H1 (cell line): ENCODE measurements at regions not wholly inside any gene's neighbourhood (a gene's known extent, or its start where the extent isn't known, plus 50 kb on each side); places are given as distances from the start of the nearest gene placed in this dataset.

ENCODE experiments used
- CTCF ChIA-PET: fragments of 300-600 bp; sonication (Branson Sonifier 250); formaldehyde crosslinking; loops from one replicate; lab custom pipeline; 2021; ENCODE audit not compliant: partially characterized antibody; lab: Charles Lee
- POLR2A ChIA-PET: fragments of 300-600 bp; sonication (Branson Sonifier 250); formaldehyde crosslinking; loops from one replicate; lab custom pipeline; 2021; ENCODE audit warnings: inconsistent platforms; ENCODE audit not compliant: partially characterized antibody; lab: Charles Lee
- DNase-seq, 2 experiments: peaks; one replicate each; pipeline versions ENCODE4 v3.0.0 to v3.0.0-alpha.2; 2010 to 2022; ENCODE audit warnings: low spot score in 2 of 2, low read depth in 1 of 2, mixed read lengths in 1 of 2
- FAIRE-seq: peaks from 2 replicates; lab custom pipeline; 2011; peaks lifted over from hg19 to GRCh38; lab: Jason Lieb, UNC
- H2AFZ ChIP-seq: 2 replicates; pipeline ENCODE4 v1.8.1; 2012; ENCODE audit warnings: low read length, inconsistent platforms
- H2AK5ac ChIP-seq: 2 replicates; pipeline ENCODE4 v1.6.1; 2013; ENCODE audit warnings: low read depth, low read length
- H2BK120ac ChIP-seq: replicated peaks from 2 replicates; pipeline ENCODE3; 2013; ENCODE audit warnings: low read depth, low read length, inconsistent platforms
- H2BK12ac ChIP-seq: 2 replicates; pipeline ENCODE4 v1.6.1; 2013; ENCODE audit warnings: low read depth, low read length
- H2BK15ac ChIP-seq: 2 replicates; pipeline ENCODE4 v1.6.1; 2013; ENCODE audit warnings: low read length
- H2BK20ac ChIP-seq: 2 replicates; pipeline ENCODE4 v1.6.1; 2013; ENCODE audit warnings: low read length
- H2BK5ac ChIP-seq: 2 replicates; pipeline ENCODE4 v1.6.1; 2013; ENCODE audit warnings: low read depth, low read length
- H3K14ac ChIP-seq: 2 replicates; pipeline ENCODE4 v1.6.1; 2013; ENCODE audit warnings: inconsistent platforms; ENCODE audit not compliant: insufficient read length
- H3K18ac ChIP-seq: 2 replicates; pipeline ENCODE4 v1.6.1; 2013; ENCODE audit warnings: low read length; ENCODE audit errors: extremely low read depth
- H3K23ac ChIP-seq: 2 replicates; pipeline ENCODE4 v1.6.1; 2013; ENCODE audit warnings: inconsistent platforms; ENCODE audit not compliant: insufficient read length
- H3K23me2 ChIP-seq: 2 replicates; pipeline ENCODE4 v1.6.1; 2013; ENCODE audit warnings: low read depth, low read length
- H3K27ac ChIP-seq: 2 replicates; pipeline ENCODE4 v1.6.1; 2011; ENCODE audit warnings: low read depth, low read length, inconsistent platforms
- H3K27me3 ChIP-seq, 4 experiments: replicated peaks in 1 of 4; 1 replicate in 1 of 4; 2 replicates in 3 of 4; pipeline versions ENCODE4 v1.6.1 to v1.8.1; 2011 to 2013; ENCODE audit warnings: low read length in 3 of 4, mild to moderate bottlenecking in 3 of 4, inconsistent platforms in 2 of 4, mixed read lengths in 2 of 4, moderate library complexity in 1 of 4; ENCODE audit not compliant: control insufficient read depth in 3 of 4, insufficient read depth in 3 of 4; ENCODE audit errors: extremely low read depth in 1 of 4
- H3K36me3 ChIP-seq, 4 experiments: 2 replicates each; pipeline versions ENCODE4 v1.6.1 to v1.8.1; 2011 to 2013; ENCODE audit warnings: mild to moderate bottlenecking in 4 of 4, low read length in 3 of 4, moderate library complexity in 2 of 4, control low read depth in 1 of 4, inconsistent platforms in 1 of 4; ENCODE audit not compliant: insufficient read depth in 4 of 4, control insufficient read depth in 2 of 4
- H3K4ac ChIP-seq: replicated peaks from 2 replicates; pipeline ENCODE3; 2013; ENCODE audit warnings: low read length, low read depth, mixed read lengths, inconsistent platforms; ENCODE audit not compliant: insufficient read length
- H3K4me1 ChIP-seq, 4 experiments: replicated peaks in 1 of 4; 1 replicate in 1 of 4; 2 replicates in 3 of 4; pipeline versions ENCODE4 v1.6.1 to v1.8.1; 2011 to 2013; ENCODE audit warnings: low read length in 3 of 4, inconsistent platforms in 2 of 4, mixed read lengths in 1 of 4; ENCODE audit not compliant: insufficient read depth in 4 of 4, control insufficient read depth in 3 of 4
- H3K4me2 ChIP-seq, 2 experiments: 2 replicates each; pipeline versions ENCODE4 v1.6.1 to v1.8.1; 2011 to 2013; ENCODE audit warnings: low read depth in 2 of 2, low read length in 2 of 2, control low read depth in 1 of 2, inconsistent platforms in 1 of 2, mild to moderate bottlenecking in 1 of 2; ENCODE audit not compliant: insufficient read depth in 1 of 2
- H3K4me3 ChIP-seq, 4 experiments: fragments of 200-600, 300-600 bp in 1 of 4; sonication (generic), shearing (Covaris generic), sonication (Bioruptor Twin) in 1 of 4; 2 replicates each; pipeline versions ENCODE4 v1.5.1 to v1.8.1; 2011 to 2016; ENCODE audit warnings: low read length in 4 of 4, low read depth in 3 of 4, control low read depth in 2 of 4, inconsistent platforms in 2 of 4, mild to moderate bottlenecking in 2 of 4, mixed read lengths in 1 of 4, moderate library complexity in 1 of 4; ENCODE audit not compliant: insufficient read depth in 2 of 4; ENCODE audit errors: extremely low read depth in 1 of 4
- H3K56ac ChIP-seq: replicated peaks from 2 replicates; pipeline ENCODE3; 2013; ENCODE audit warnings: low read depth, mild to moderate bottlenecking, mixed read lengths, low read length, inconsistent platforms; ENCODE audit not compliant: insufficient read length
- H3K79me1 ChIP-seq: 2 replicates; pipeline ENCODE4 v1.6.1; 2013; ENCODE audit warnings: low read depth, low read length, control low read depth
- H3K79me2 ChIP-seq, 2 experiments: 2 replicates each; pipeline versions ENCODE4 v1.6.1 to v1.8.1; 2012 to 2013; ENCODE audit warnings: low read length in 2 of 2, mild to moderate bottlenecking in 2 of 2, inconsistent platforms in 1 of 2; ENCODE audit not compliant: insufficient read depth in 2 of 2, control insufficient read depth in 1 of 2
- H3K9ac ChIP-seq, 4 experiments: replicated peaks in 1 of 4; 1 replicate in 1 of 4; 2 replicates in 3 of 4; pipeline versions ENCODE4 v1.6.1 to v1.8.1; 2011 to 2013; ENCODE audit warnings: low read depth in 3 of 4, low read length in 3 of 4, control low read depth in 2 of 4, mild to moderate bottlenecking in 2 of 4, moderate library complexity in 2 of 4, inconsistent platforms in 1 of 4; ENCODE audit errors: extremely low read depth in 1 of 4
- H3K9me3 ChIP-seq, 2 experiments: 2 replicates each; pipeline versions ENCODE4 v1.6.1 to v1.8.1; 2012 to 2013; ENCODE audit warnings: mild to moderate bottlenecking in 2 of 2, moderate library complexity in 2 of 2, control low read depth in 1 of 2, inconsistent platforms in 1 of 2, low read depth in 1 of 2, low read length in 1 of 2, mixed read lengths in 1 of 2; ENCODE audit not compliant: insufficient read depth in 2 of 2
- H4K20me1 ChIP-seq, 2 experiments: replicated peaks in 1 of 2; 2 replicates each; pipeline versions ENCODE3 to v1.8.1; 2011 to 2013; ENCODE audit warnings: inconsistent platforms in 2 of 2, low read length in 2 of 2, mild to moderate bottlenecking in 1 of 2; ENCODE audit not compliant: insufficient read depth in 2 of 2, control insufficient read depth in 1 of 2
- H4K5ac ChIP-seq: 2 replicates; pipeline ENCODE4 v1.6.1; 2013; ENCODE audit warnings: low read length, low read depth, mixed read lengths, inconsistent platforms; ENCODE audit not compliant: insufficient read length
- H4K8ac ChIP-seq: 2 replicates; pipeline ENCODE4 v1.8.0; 2013; ENCODE audit warnings: mild to moderate bottlenecking, moderate library complexity, low read length, inconsistent platforms; ENCODE audit not compliant: insufficient read depth; ENCODE audit errors: extremely low read depth
- H4K91ac ChIP-seq: replicated peaks from 2 replicates; pipeline ENCODE3; 2013; ENCODE audit warnings: low read length, mixed read lengths, inconsistent platforms; ENCODE audit not compliant: insufficient read length
- CTBP2 ChIP-seq: IDR thresholded peaks from 2 replicates; pipeline ENCODE4 v1.7.0; 2011; ENCODE audit warnings: borderline replicate concordance, mild to moderate bottlenecking, moderate library complexity, mixed read lengths, low read length; ENCODE audit not compliant: insufficient read depth, insufficient read length
- JUN ChIP-seq: IDR thresholded peaks from 2 replicates; pipeline ENCODE4 v1.6.1; 2011; ENCODE audit warnings: low read depth, mild to moderate bottlenecking, improper control_type of control experiment, low read length
- MAFK ChIP-seq: IDR thresholded peaks from 2 replicates; pipeline ENCODE4 v1.6.1; 2012; ENCODE audit warnings: low read depth, mild to moderate bottlenecking, improper control_type of control experiment, low read length
- WGBS, 2 experiments: shearing (Covaris generic) in 1 of 2; methylation state at CpG; one replicate each; pipeline versions ENCODE4 v1.1.6 to v1.1.7; 2013 to 2015; ENCODE audit warnings: low lambda C conversion rate in 2 of 2, mixed read lengths in 2 of 2, inconsistent platforms in 1 of 2, low coverage in 1 of 2, missing lambda C conversion rate in 1 of 2; ENCODE audit not compliant: insufficient replicate concordance in 2 of 2, insufficient coverage in 1 of 2, insufficient read length in 1 of 2; ENCODE audit errors: extremely low coverage in 1 of 2, missing lambda C conversion rate in 1 of 2; 5-methylcytosine and 5-hydroxymethylcytosine counted together

DNA sequence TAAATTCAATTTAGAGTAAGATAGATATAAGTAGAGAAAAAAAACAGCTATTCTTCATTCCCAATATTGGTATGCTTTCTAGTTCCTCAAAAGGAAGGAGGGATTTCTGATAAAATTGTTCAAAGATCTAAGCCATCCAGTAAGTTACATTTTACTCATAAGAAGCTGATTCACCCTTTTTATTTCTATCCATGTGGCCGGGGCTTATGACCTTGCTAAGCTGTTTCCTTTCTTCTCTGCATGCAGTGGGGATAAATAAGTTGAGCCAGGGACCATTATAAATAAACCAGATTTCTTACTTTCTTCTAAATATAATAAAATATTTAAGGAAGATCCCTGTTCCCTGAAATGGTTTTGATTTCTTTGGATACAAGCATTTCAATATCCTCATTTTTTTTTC lies 502.3 kb downstream of the PDHA2 start:
- FAIRE-seq = no peak
- no peak overlapping the region for H3K56ac ChIP-seq
- no peak overlapping the region for H2BK120ac ChIP-seq
- 65% methylated on average over 1 of the region's 1 CpG; no CpG with 5 or more reads in 1 of the 2 experiments for WGBS, 2 experiments
- no peak overlapping the region for H4K8ac ChIP-seq
- no peak overlapping the region for H3K4ac ChIP-seq
- no peak overlapping the region for H3K27ac ChIP-seq
- H3K4me1 ChIP-seq = peaks cover 0 to 21% (median 4%) of the 10 kb centered on the region in 4 experiments; a peak in 3 of 7 replicates
- CTCF ChIA-PET = interaction anchor here (0.6 kb wide), 1 partner anchor 66 kb away, joined by 3 read pairs; no protein-coding TSS in a partner anchor
- H2BK5ac ChIP-seq = no peak overlapping the region
- H3K9me3 ChIP-seq = no peaks in the 10 kb centered on the region
- no peak overlapping the region for H3K23ac ChIP-seq
- no peaks in the 10 kb centered on the region for H3K36me3 ChIP-seq
- POLR2A ChIA-PET = no interaction called here
- no peak overlapping the region for H3K9ac ChIP-seq
- no peaks in the 10 kb centered on the region for H3K23me2 ChIP-seq
- H2BK15ac ChIP-seq = no peak overlapping the region
- H3K14ac ChIP-seq = no peak overlapping the region
- no peak overlapping the region for H4K91ac ChIP-seq
- no peak for TF ChIP-seq CTBP2
- TF ChIP-seq JUN = no peak
- no peak for TF ChIP-seq MAFK
- no peaks in the 10 kb centered on the region for H4K20me1 ChIP-seq
- no peak overlapping the region for H2AFZ ChIP-seq
- no peaks in the 10 kb centered on the region for H3K79me2 ChIP-seq
- no peak overlapping the region for H2BK12ac ChIP-seq
- no peak overlapping the region for H2BK20ac ChIP-seq
- H3K79me1 ChIP-seq = no peaks in the 10 kb centered on the region
- H3K18ac ChIP-seq = peak overlapping the region; percentile 32; the same call in 1 of the 2 replicates
- H2AK5ac ChIP-seq = no peak overlapping the region
- DNase-seq = no peak
- no peak overlapping the region; a peak in 1 of 8 replicates for H3K4me3 ChIP-seq
- H3K4me2 ChIP-seq = no peak overlapping the region
- H3K27me3 ChIP-seq = no peaks in the 10 kb centered on the region
- peak overlapping the region; percentile 71 for H4K5ac ChIP-seq
